GM23248 (cell line): ENCODE measurements at regions not wholly inside any gene's neighbourhood (a gene's known extent, or its start where the extent isn't known, plus 50 kb on each side); places are given as distances from the start of the nearest gene placed in this dataset.

ENCODE experiments used
- DNase-seq: peaks from one replicate; pipeline ENCODE4 v3.0.0-alpha.2; 2015
- H2AFZ ChIP-seq: fragments of 200-600 bp; sonication (generic); 2 replicates; pipeline ENCODE4 v1.6.1; 2016; ENCODE audit warnings: antibody characterized with exemption
- H3F3A ChIP-seq: fragments of 200-600 bp; sonication (generic); 2 replicates; pipeline ENCODE4 v1.6.1; 2016; ENCODE audit warnings: mild to moderate bottlenecking, antibody characterized with exemption, mixed run types; ENCODE audit not compliant: insufficient read depth
- H3K27ac ChIP-seq: fragments of 200-600 bp; sonication (generic); 2 replicates; pipeline ENCODE4 v1.5.1; 2016; ENCODE audit warnings: mild to moderate bottlenecking
- H3K27me3 ChIP-seq: fragments of 200-600 bp; sonication (generic); replicated peaks from 2 replicates; pipeline ENCODE4 v1.6.1; 2016; ENCODE audit warnings: mild to moderate bottlenecking; ENCODE audit not compliant: insufficient read depth
- H3K36me3 ChIP-seq: fragments of 200-600 bp; sonication (generic); 2 replicates; pipeline ENCODE4 v1.6.1; 2016; ENCODE audit warnings: low read depth, mild to moderate bottlenecking
- H3K4me1 ChIP-seq: fragments of 200-600 bp; sonication (generic); 2 replicates; pipeline ENCODE4 v1.6.1; 2016; ENCODE audit warnings: mild to moderate bottlenecking; ENCODE audit not compliant: insufficient read depth
- H3K4me2 ChIP-seq: fragments of 200-600 bp; sonication (generic); one replicate; pipeline ENCODE4 v1.6.1; 2016; ENCODE audit warnings: mild to moderate bottlenecking; ENCODE audit not compliant: unreplicated experiment
- H3K4me3 ChIP-seq: fragments of 200-600 bp; sonication (generic); 2 replicates; pipeline ENCODE4 v1.5.1; 2016; ENCODE audit warnings: mild to moderate bottlenecking
- H3K79me2 ChIP-seq: fragments of 200-600 bp; sonication (generic); 2 replicates; pipeline ENCODE4 v1.6.1; 2016; ENCODE audit warnings: mild to moderate bottlenecking; ENCODE audit not compliant: insufficient read depth
- H3K9ac ChIP-seq: fragments of 200-600 bp; sonication (generic); 2 replicates; pipeline ENCODE4 v1.6.1; 2016; ENCODE audit warnings: mild to moderate bottlenecking
- H3K9me2 ChIP-seq: fragments of 200-600 bp; sonication (generic); 2 replicates; pipeline ENCODE4 v1.6.1; 2016; ENCODE audit warnings: mixed run types, mild to moderate bottlenecking, moderate library complexity; ENCODE audit not compliant: insufficient read depth
- H3K9me3 ChIP-seq: fragments of 200-600 bp; sonication (generic); one replicate; pipeline ENCODE4 v1.6.1; 2017; ENCODE audit warnings: low read depth
- H4K20me1 ChIP-seq: fragments of 200-600 bp; sonication (generic); 2 replicates; pipeline ENCODE4 v1.6.0; 2016; ENCODE audit not compliant: insufficient read depth
- EZH2 ChIP-seq: fragments of 200-600 bp; sonication (generic); IDR thresholded peaks from 2 replicates; pipeline ENCODE4 v1.6.1; 2018; ENCODE audit warnings: antibody characterized with exemption, mild to moderate bottlenecking; ENCODE audit not compliant: insufficient read depth, poor library complexity, severe bottlenecking
- EZH2phosphoT487 ChIP-seq: fragments of 200-600 bp; sonication (generic); IDR thresholded peaks from 2 replicates; pipeline ENCODE4 v1.6.1; 2018; ENCODE audit warnings: antibody characterized with exemption, moderate library complexity, mild to moderate bottlenecking, low read depth; ENCODE audit not compliant: insufficient read depth
- WGBS, 2 experiments: methylation state at CpG; one replicate each; pipeline ENCODE4 v1.1.6; 2015 to 2017; ENCODE audit warnings: low lambda C conversion rate in 2 of 2, low coverage in 1 of 2; ENCODE audit errors: missing lambda C conversion rate in 2 of 2; 5-methylcytosine and 5-hydroxymethylcytosine counted together
- in situ Hi-C: fragments of 300-500 bp; cut with MboI; formaldehyde crosslinking; loops from 2 replicates; pipeline ENCODE4 v1.15.0; 2020

DNA sequence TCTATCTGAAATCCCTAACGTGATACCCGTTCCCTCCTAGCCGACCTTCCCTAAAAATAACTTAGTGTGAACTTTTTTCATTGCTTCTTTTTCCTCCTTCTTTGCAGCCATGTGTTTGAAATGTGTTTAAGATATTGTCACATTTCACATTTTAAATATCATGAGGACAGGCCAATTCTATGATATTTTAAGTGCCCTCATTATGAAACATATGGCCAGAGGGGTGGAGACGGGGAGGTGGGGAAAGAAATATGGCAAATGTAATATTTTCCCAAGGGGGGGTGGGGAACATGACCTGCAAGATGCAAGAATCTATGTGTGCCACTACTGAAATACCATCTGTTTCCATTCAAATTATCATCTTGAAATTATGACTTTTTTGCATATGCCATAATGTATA lies 1039.2 kb downstream of the AGBL1 start:
- in situ Hi-C loops: no loop called here

DNA sequence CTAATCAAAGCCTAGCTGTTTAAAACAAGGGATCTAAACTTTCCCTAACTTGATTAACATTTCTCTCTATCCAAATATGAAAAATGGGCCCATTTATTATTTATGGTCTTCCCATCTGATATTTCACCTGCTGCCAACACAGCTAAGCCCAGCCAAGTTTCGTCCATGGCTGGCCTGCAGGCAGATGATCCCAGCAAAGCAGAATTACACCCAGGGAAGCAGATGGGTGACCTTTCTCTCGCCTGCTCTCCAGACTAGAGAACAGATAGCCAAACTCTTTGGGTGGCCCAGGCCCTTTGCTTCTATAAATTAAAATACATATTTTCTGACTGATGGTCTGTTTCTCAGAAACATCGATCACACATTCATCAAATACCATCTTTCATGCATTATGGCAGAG lies 1038.8 kb downstream of the AGBL1 start:
- WGBS, 2 experiments: 1 to 3% methylated on average over 3 of the region's 3 CpGs
- Histone ChIP-seq H2AFZ (no peak overlapping the region), H3K9ac (no peak overlapping the region), H3K4me2 (no peak overlapping the region), H3K4me1 (no peaks in the 10 kb centered on the region), H3K79me2 (no peaks in the 10 kb centered on the region), H3K9me3 (no peaks in the 10 kb centered on the region), H3K9me2 (no peaks in the 10 kb centered on the region), H3F3A (no peaks in the 10 kb centered on the region), H3K27ac (no peak overlapping the region), H3K4me3 (no peak overlapping the region), H3K36me3 (no peaks in the 10 kb centered on the region), H4K20me1 (no peaks in the 10 kb centered on the region), H3K27me3 (no peaks in the 10 kb centered on the region)
- TF ChIP-seq EZH2 (no peak), EZH2phosphoT487 (no peak)
- no peak for DNase-seq
- in situ Hi-C loops: no loop called here

More for the DNA sequence above, 1039.2 kb downstream of the AGBL1 start:
- no peak overlapping the region for H3K27ac ChIP-seq
- H3K4me2 ChIP-seq: no peak overlapping the region
- H2AFZ ChIP-seq: no peak overlapping the region
- H3K9me3 ChIP-seq: no peaks in the 10 kb centered on the region
- DNase-seq: no peak
- no peaks in the 10 kb centered on the region for H4K20me1 ChIP-seq
- H3K36me3 ChIP-seq: no peaks in the 10 kb centered on the region
- no peak overlapping the region for H3K9ac ChIP-seq
- no peaks in the 10 kb centered on the region for H3K27me3 ChIP-seq
- no peaks in the 10 kb centered on the region for H3K79me2 ChIP-seq
- WGBS, 2 experiments: 1 to 3% methylated on average over 4 of the region's 4 CpGs
- no peaks in the 10 kb centered on the region for H3K4me1 ChIP-seq
- H3K4me3 ChIP-seq: no peak overlapping the region
- H3K9me2 ChIP-seq: no peaks in the 10 kb centered on the region
- no peaks in the 10 kb centered on the region for H3F3A ChIP-seq
- no peak for TF ChIP-seq EZH2
- no peak for TF ChIP-seq EZH2phosphoT487

DNA sequence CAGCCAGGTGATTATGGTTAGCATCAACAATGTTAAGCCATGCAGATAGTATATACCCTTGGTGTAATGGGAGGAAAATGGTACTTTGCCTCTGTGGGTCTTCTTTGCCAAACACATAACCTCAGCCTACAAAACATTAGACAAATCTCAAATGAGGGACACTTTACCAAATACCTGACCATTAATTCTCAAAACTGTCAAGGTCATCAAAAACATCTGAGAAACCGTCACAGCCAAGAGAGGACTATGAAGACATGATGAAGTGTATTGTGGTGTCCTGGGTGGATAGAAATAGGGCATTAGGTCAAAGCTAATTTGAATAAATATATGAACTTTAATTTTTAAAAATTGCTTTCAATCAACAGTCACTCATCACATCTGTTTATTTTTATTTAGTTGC lies 1036.1 kb downstream of the AGBL1 start:
- in situ Hi-C loops: no loop called here
- Histone ChIP-seq H3K27me3 (no peaks in the 10 kb centered on the region), H3K27ac (no peak overlapping the region), H4K20me1 (no peaks in the 10 kb centered on the region), H2AFZ (no peak overlapping the region), H3K4me3 (no peak overlapping the region), H3K36me3 (no peaks in the 10 kb centered on the region), H3K79me2 (no peaks in the 10 kb centered on the region), H3K4me2 (no peak overlapping the region), H3K4me1 (no peaks in the 10 kb centered on the region), H3K9me3 (no peaks in the 10 kb centered on the region), H3K9ac (no peak overlapping the region), H3F3A (no peaks in the 10 kb centered on the region), H3K9me2 (no peaks in the 10 kb centered on the region)
- no peak for DNase-seq
- WGBS, 2 experiments: 9 to 19% methylated on average over 1 of the region's 1 CpG
- no peak for TF ChIP-seq EZH2phosphoT487
- TF ChIP-seq EZH2: no peak

DNA sequence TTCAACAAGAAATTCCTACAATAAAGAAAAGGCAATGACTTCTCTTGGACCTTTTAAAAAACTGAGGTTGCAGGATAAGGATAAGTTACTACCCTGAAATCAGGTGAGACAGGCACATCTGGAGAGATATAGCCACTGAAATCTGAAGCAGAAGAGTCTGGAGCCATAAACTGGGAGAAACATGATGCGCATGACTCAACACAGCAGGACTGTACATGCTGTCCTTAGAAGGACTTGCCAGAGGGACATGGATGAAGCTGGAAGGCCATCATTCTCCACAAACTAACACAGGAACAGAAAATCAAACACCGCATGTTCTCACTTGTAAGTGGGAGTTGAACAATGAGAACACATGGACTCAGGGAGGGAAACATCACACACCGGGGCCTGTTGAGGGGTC lies 1020.2 kb downstream of the AGBL1 start:
- Histone ChIP-seq H3K9me2 (no peaks in the 10 kb centered on the region), H3K36me3 (no peaks in the 10 kb centered on the region), H3K27ac (no peak overlapping the region), H3K27me3 (no peaks in the 10 kb centered on the region), H3K9ac (no peak overlapping the region), H4K20me1 (no peaks in the 10 kb centered on the region), H3K4me3 (no peak overlapping the region), H2AFZ (no peak overlapping the region), H3F3A (no peaks in the 10 kb centered on the region), H3K9me3 (no peaks in the 10 kb centered on the region), H3K4me2 (no peak overlapping the region), H3K79me2 (no peaks in the 10 kb centered on the region), H3K4me1 (no peaks in the 10 kb centered on the region)
- in situ Hi-C loops: no loop called here
- WGBS, 2 experiments: 56 to 61% methylated on average over 3 of the region's 3 CpGs
- no peak for DNase-seq
- no peak for TF ChIP-seq EZH2
- no peak for TF ChIP-seq EZH2phosphoT487

DNA sequence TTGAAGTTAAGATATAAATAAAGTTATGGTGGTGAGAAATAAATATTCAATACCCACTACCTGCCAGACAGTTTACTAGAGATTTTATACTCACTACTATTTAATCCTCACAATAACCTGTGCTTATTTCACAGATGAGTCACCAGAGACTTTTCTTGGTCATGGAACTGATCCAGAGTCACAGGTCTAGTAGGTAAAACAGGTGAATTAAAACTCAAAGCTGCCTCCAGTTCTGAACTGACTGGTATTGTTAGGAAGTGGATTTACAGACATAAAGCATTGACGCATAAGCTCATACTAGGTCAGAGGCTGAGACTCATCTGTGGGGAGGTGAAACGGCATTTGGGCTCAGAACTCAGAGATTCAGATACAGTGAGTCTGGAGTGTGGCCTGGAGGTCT lies 1009.9 kb downstream of the AGBL1 start:
- H3K9me3 ChIP-seq: no peaks in the 10 kb centered on the region
- H3K36me3 ChIP-seq: no peaks in the 10 kb centered on the region
- H3K4me1 ChIP-seq: no peaks in the 10 kb centered on the region
- TF ChIP-seq EZH2phosphoT487 (no peak), EZH2 (no peak)
- no peaks in the 10 kb centered on the region for H3K9me2 ChIP-seq
- H2AFZ ChIP-seq: no peak overlapping the region
- no peaks in the 10 kb centered on the region for H3F3A ChIP-seq
- no peak overlapping the region for H3K9ac ChIP-seq
- H3K4me3 ChIP-seq: no peak overlapping the region
- in situ Hi-C loops: no loop called here
- no peaks in the 10 kb centered on the region for H4K20me1 ChIP-seq
- no peaks in the 10 kb centered on the region for H3K79me2 ChIP-seq
- H3K4me2 ChIP-seq: no peak overlapping the region
- WGBS, 2 experiments: 33 to 40% methylated on average over 2 of the region's 2 CpGs
- no peak overlapping the region for H3K27ac ChIP-seq
- no peak for DNase-seq
- H3K27me3 ChIP-seq: no peaks in the 10 kb centered on the region
